ENCODE measurements at regions not wholly inside any gene's neighbourhood (a gene's known extent, or its start where the extent isn't known, plus 50 kb on each side); places are given as distances from the start of the nearest gene placed in this dataset.

GRCh38 chr3:159126261-159127020, 324.6 kb downstream of the MFSD1 start:
- Histone ChIP-seq H3K36me3 (ENCODE audit: control insufficient read depth, low read length) (no peaks in the 10 kb centered on the region), H3K27ac (ENCODE audit: low read depth, low read length) (no peak overlapping the region), H3K27me3 (ENCODE audit: control insufficient read depth, low read length) (no peaks in the 10 kb centered on the region), H3K4me1 (ENCODE audit: control insufficient read depth, low read length) (no peaks in the 10 kb centered on the region), H4K20me1 (ENCODE audit: control insufficient read depth, insufficient read depth, low read depth, low read length) (no peaks in the 10 kb centered on the region), H3K79me2 (ENCODE audit: control insufficient read depth, low read length) (no peaks in the 10 kb centered on the region), H3K4me3 (ENCODE audit: low read length) (no peak overlapping the region), H3F3A (ENCODE audit: control insufficient read depth, insufficient read depth) (no peaks in the 10 kb centered on the region), H3K4me2 (ENCODE audit: low read length) (no peak overlapping the region), H3K9me3 (ENCODE audit: control insufficient read depth, insufficient read depth, low read length) (no peaks in the 10 kb centered on the region), H3K9me2 (replicated peaks; ENCODE audit: control insufficient read depth, low read length) (no peaks in the 10 kb centered on the region)
- no peak for TF ChIP-seq CTCF (IDR thresholded peaks at IDR 0.05; ENCODE audit: low read depth, low read length, poor library complexity, severe bottlenecking)
- TF ChIP-seq EZH2phosphoT487 (IDR thresholded peaks at IDR 0.05; ENCODE audit: borderline replicate concordance, low read length): no peak

GRCh38 chr3:159127021-159127392, 325.2 kb downstream of the MFSD1 start:
- TF ChIP-seq EZH2phosphoT487 (IDR thresholded peaks at IDR 0.05; ENCODE audit: borderline replicate concordance, low read length): no peak
- TF ChIP-seq CTCF (IDR thresholded peaks at IDR 0.05; ENCODE audit: low read depth, low read length, poor library complexity, severe bottlenecking): no peak
- Histone ChIP-seq H3K4me2 (ENCODE audit: low read length) (no peak overlapping the region), H3K4me1 (ENCODE audit: control insufficient read depth, low read length) (no peaks in the 10 kb centered on the region), H3K9me2 (replicated peaks; ENCODE audit: control insufficient read depth, low read length) (no peaks in the 10 kb centered on the region), H3F3A (ENCODE audit: control insufficient read depth, insufficient read depth) (no peaks in the 10 kb centered on the region), H3K9me3 (ENCODE audit: control insufficient read depth, insufficient read depth, low read length) (no peaks in the 10 kb centered on the region), H3K4me3 (ENCODE audit: low read length) (no peak overlapping the region), H3K36me3 (ENCODE audit: control insufficient read depth, low read length) (no peaks in the 10 kb centered on the region), H4K20me1 (ENCODE audit: control insufficient read depth, insufficient read depth, low read depth, low read length) (no peaks in the 10 kb centered on the region), H3K27ac (ENCODE audit: low read depth, low read length) (no peak overlapping the region), H3K79me2 (ENCODE audit: control insufficient read depth, low read length) (no peaks in the 10 kb centered on the region), H3K27me3 (ENCODE audit: control insufficient read depth, low read length) (no peaks in the 10 kb centered on the region)

GRCh38 chr3:159128628-159129027, 326.8 kb downstream of the MFSD1 start:
- Histone ChIP-seq H3K27ac (ENCODE audit: low read depth, low read length) (no peak overlapping the region), H3K4me2 (ENCODE audit: low read length) (no peak overlapping the region), H3K4me1 (ENCODE audit: control insufficient read depth, low read length) (no peaks in the 10 kb centered on the region), H3K79me2 (ENCODE audit: control insufficient read depth, low read length) (no peaks in the 10 kb centered on the region), H3K9me2 (replicated peaks; ENCODE audit: control insufficient read depth, low read length) (no peaks in the 10 kb centered on the region), H4K20me1 (ENCODE audit: control insufficient read depth, insufficient read depth, low read depth, low read length) (no peaks in the 10 kb centered on the region), H3F3A (ENCODE audit: control insufficient read depth, insufficient read depth) (no peaks in the 10 kb centered on the region), H3K4me3 (ENCODE audit: low read length) (no peak overlapping the region), H3K9me3 (ENCODE audit: control insufficient read depth, insufficient read depth, low read length) (no peaks in the 10 kb centered on the region), H3K27me3 (ENCODE audit: control insufficient read depth, low read length) (no peaks in the 10 kb centered on the region), H3K36me3 (ENCODE audit: control insufficient read depth, low read length) (no peaks in the 10 kb centered on the region)
- no peak for TF ChIP-seq CTCF (IDR thresholded peaks at IDR 0.05; ENCODE audit: low read depth, low read length, poor library complexity, severe bottlenecking)
- no peak for TF ChIP-seq EZH2phosphoT487 (IDR thresholded peaks at IDR 0.05; ENCODE audit: borderline replicate concordance, low read length)

All from DOHH2 (cell line).